DMS 273 (cell line): ENCODE measurements at regions not wholly inside any gene's neighbourhood (a gene's known extent, or its start where the extent isn't known, plus 50 kb on each side); places are given as distances from the start of the nearest gene placed in this dataset.

Source experiments
- DNase-seq: peaks from one replicate; lab custom pipeline; 2025; ENCODE audit not compliant: unreplicated experiment; lab: John Stamatoyannopoulos, UW

GRCh38 chr10:10552948-10553347, 464.7 kb upstream of the CELF2 start:
- DNase-seq: no peak

- DNase-seq: no peak
These were observed 453.4 kb upstream of the CELF2 start for GRCh38 chr10:10564081-10564794.

GRCh38 chr10:10576937-10577336, 440.7 kb upstream of the CELF2 start:
- no peak for DNase-seq

- DNase-seq: no peak
These were observed 438.0 kb upstream of the CELF2 start for GRCh38 chr10:10579709-10580108.

GRCh38 chr10:10584161-10584560, 433.5 kb upstream of the CELF2 start:
- DNase-seq: no peak

- DNase-seq: no peak
These were observed 429.8 kb upstream of the CELF2 start for GRCh38 chr10:10587744-10588393.

- peak; percentile 1 for DNase-seq
These were observed 427.9 kb upstream of the CELF2 start for GRCh38 chr10:10589540-10590303.

- DNase-seq: no peak
These were observed 425.8 kb upstream of the CELF2 start for GRCh38 chr10:10591715-10592341.

GRCh38 chr10:10596256-10596655, 421.4 kb upstream of the CELF2 start:
- DNase-seq: no peak

- no peak for DNase-seq
These were observed 419.4 kb upstream of the CELF2 start for GRCh38 chr10:10598297-10598696.

GRCh38 chr10:10600004-10600403, 417.7 kb upstream of the CELF2 start:
- DNase-seq: no peak

GRCh38 chr10:10605551-10606081, 412.1 kb upstream of the CELF2 start:
- no peak for DNase-seq

GRCh38 chr10:10609379-10609955, 408.2 kb upstream of the CELF2 start:
- no peak for DNase-seq

- DNase-seq: no peak
These were observed 407.5 kb upstream of the CELF2 start for GRCh38 chr10:10610171-10610570.

- DNase-seq: no peak
These were observed 405.5 kb upstream of the CELF2 start for GRCh38 chr10:10612151-10612550.

GRCh38 chr10:10613656-10614244, 403.9 kb upstream of the CELF2 start:
- DNase-seq: no peak

- DNase-seq: no peak
These were observed 400.0 kb upstream of the CELF2 start for GRCh38 chr10:10617686-10618085.

GRCh38 chr10:10618139-10618538, 399.5 kb upstream of the CELF2 start:
- DNase-seq: no peak

- no peak for DNase-seq
These were observed 393.6 kb upstream of the CELF2 start for GRCh38 chr10:10623958-10624566.

- DNase-seq: no peak
These were observed 393.1 kb upstream of the CELF2 start for GRCh38 chr10:10624567-10624962.
